Ascending aorta (tissue), 2 donors: ENCODE measurements at regions not wholly inside any gene's neighbourhood (a gene's known extent, or its start where the extent isn't known, plus 50 kb on each side); places are given as distances from the start of the nearest gene placed in this dataset.

ENCODE experiments used
- DNase-seq, 2 donors: peaks; one replicate each; pipeline ENCODE4 v3.0.0-alpha.2; 2019; ENCODE audit warnings: low spot score in 2 of 2
- H3K27ac ChIP-seq, 2 donors: fragments of 200-600 bp; sonication (generic); one replicate each; pipeline ENCODE4 v1.5.1; 2016 to 2017; ENCODE audit warnings: mild to moderate bottlenecking in 1 of 2
- H3K27me3 ChIP-seq: fragments of 200-600 bp; sonication (generic); one replicate; pipeline ENCODE4 v1.5.1; 2017
- H3K36me3 ChIP-seq, 2 donors: fragments of 200-600 bp; sonication (generic); one replicate each; pipeline ENCODE4 v1.5.1; 2016
- H3K4me1 ChIP-seq, 2 donors: fragments of 200-600 bp; sonication (generic); one replicate each; pipeline ENCODE4 v1.5.1; 2016 to 2017; ENCODE audit warnings: mild to moderate bottlenecking in 1 of 2
- H3K4me3 ChIP-seq, 2 donors: fragments of 200-600 bp; sonication (generic); one replicate each; pipeline ENCODE4 v1.5.1; 2016 to 2017; ENCODE audit warnings: mild to moderate bottlenecking in 1 of 2
- H3K9me3 ChIP-seq, 2 donors: fragments of 200-600 bp; sonication (generic); one replicate each; pipeline ENCODE4 v1.5.1; 2016
- intact Hi-C: fragments of 100-400 bp; cut with DNase I; formaldehyde crosslinking; loops from one replicate; pipeline ENCODE4 v1.15.1; 2023
- TF ChIP-seq, protein P1 (sequence below), 3 experiments: fragments of 200-600 bp in 2 of 3; fragments of 450-650 bp in 1 of 3; sonication (generic) in 2 of 3; IDR thresholded peaks; one replicate each; pipeline ENCODE4 v1.5.1; 2016 to 2019; ENCODE audit warnings: antibody characterized with exemption in 3 of 3, mild to moderate bottlenecking in 1 of 3, moderate library complexity in 1 of 3

DNA sequence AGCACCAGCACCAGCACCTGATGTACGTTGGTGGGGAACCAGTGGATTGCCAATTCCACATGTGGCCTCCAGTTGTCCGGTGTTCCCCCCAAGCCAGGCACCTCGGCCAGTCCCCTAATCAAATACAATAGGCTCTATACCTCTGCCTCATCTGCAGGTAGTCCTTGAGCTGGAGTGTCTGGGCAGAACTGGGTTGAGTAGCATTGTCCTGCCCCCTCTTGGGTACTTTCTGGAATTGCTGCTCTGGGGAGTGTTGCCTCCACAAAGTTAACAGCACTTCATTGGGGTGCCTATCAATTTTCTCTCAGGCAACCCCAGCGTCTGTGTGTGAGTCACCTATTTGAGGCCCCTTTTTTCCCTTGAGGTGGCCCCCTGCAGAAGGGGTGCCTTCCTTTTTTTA, 413.0 kb upstream of the LARGE1 start:
- intact Hi-C loops: no loop called here
- DNase-seq: no peak
- TF ChIP-seq, protein P1, sequence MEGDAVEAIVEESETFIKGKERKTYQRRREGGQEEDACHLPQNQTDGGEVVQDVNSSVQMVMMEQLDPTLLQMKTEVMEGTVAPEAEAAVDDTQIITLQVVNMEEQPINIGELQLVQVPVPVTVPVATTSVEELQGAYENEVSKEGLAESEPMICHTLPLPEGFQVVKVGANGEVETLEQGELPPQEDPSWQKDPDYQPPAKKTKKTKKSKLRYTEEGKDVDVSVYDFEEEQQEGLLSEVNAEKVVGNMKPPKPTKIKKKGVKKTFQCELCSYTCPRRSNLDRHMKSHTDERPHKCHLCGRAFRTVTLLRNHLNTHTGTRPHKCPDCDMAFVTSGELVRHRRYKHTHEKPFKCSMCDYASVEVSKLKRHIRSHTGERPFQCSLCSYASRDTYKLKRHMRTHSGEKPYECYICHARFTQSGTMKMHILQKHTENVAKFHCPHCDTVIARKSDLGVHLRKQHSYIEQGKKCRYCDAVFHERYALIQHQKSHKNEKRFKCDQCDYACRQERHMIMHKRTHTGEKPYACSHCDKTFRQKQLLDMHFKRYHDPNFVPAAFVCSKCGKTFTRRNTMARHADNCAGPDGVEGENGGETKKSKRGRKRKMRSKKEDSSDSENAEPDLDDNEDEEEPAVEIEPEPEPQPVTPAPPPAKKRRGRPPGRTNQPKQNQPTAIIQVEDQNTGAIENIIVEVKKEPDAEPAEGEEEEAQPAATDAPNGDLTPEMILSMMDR (IDR thresholded peaks at IDR 0.05): no peak

DNA sequence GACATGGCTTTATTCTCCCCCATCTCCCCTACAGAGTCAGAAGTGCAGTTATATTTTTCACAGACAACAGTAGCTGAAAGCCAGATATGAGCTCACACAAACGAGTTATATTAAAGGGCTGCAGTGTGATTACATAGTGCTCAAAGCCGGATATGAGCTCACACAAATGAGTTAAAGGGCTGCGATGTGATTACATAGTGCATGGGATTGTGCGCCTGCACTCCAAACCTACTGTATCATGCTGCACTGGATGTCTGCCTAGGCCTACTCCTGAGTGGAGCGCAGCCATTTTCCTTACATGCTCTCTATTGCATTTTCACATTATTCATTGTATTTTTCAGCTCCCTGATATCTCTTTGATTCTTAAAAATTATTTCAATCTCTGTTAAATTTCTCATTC, 414.6 kb upstream of the LARGE1 start:
- Histone ChIP-seq H3K4me1 (no peaks in the 10 kb centered on the region), H3K36me3 (no peaks in the 10 kb centered on the region), H3K27me3 (no peaks in the 10 kb centered on the region), H3K9me3 (peaks cover 0 to 13% of the 10 kb centered on the region in 2 donors), H3K27ac (no peak overlapping the region), H3K4me3 (no peak overlapping the region)
- DNase-seq: no peak
- intact Hi-C loops: no loop called here
- TF ChIP-seq, protein P1 (IDR thresholded peaks at IDR 0.05): no peak

More for the DNA sequence above, 413.0 kb upstream of the LARGE1 start:
- no peak overlapping the region for H3K27ac ChIP-seq
- no peak overlapping the region for H3K4me3 ChIP-seq
- no peaks in the 10 kb centered on the region for H3K27me3 ChIP-seq
- no peaks in the 10 kb centered on the region for H3K36me3 ChIP-seq
- no peaks in the 10 kb centered on the region for H3K4me1 ChIP-seq
- H3K9me3 ChIP-seq: peaks cover 0 to 13% of the 10 kb centered on the region in 2 donors

DNA sequence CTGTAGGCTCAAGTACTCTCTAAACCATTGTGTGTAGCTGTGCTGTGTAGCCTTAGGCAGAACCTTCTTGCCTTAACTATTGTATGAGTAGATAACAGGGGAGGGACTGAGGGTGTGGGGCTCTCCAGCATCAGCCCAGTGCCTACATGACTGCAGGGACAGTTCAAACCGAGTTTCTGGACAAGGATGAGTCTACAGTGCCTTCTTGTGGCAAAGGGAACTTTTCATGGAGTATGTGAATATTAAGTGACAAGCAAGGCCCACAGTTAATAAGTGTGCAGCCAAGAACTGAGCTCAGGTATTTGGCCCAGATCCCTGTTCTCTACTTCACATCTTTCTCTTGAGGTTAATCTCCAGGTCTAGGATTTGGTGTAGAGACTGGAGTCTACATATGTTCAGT, 424.4 kb upstream of the LARGE1 start:
- Histone ChIP-seq H3K36me3 (no peaks in the 10 kb centered on the region), H3K4me1 (no peaks in the 10 kb centered on the region), H3K4me3 (no peak overlapping the region), H3K27me3 (no peaks in the 10 kb centered on the region), H3K27ac (no peak overlapping the region), H3K9me3 (no peaks in the 10 kb centered on the region)
- DNase-seq: no peak
- intact Hi-C loops: no loop called here
- TF ChIP-seq, protein P1 (IDR thresholded peaks at IDR 0.05): no peak

DNA sequence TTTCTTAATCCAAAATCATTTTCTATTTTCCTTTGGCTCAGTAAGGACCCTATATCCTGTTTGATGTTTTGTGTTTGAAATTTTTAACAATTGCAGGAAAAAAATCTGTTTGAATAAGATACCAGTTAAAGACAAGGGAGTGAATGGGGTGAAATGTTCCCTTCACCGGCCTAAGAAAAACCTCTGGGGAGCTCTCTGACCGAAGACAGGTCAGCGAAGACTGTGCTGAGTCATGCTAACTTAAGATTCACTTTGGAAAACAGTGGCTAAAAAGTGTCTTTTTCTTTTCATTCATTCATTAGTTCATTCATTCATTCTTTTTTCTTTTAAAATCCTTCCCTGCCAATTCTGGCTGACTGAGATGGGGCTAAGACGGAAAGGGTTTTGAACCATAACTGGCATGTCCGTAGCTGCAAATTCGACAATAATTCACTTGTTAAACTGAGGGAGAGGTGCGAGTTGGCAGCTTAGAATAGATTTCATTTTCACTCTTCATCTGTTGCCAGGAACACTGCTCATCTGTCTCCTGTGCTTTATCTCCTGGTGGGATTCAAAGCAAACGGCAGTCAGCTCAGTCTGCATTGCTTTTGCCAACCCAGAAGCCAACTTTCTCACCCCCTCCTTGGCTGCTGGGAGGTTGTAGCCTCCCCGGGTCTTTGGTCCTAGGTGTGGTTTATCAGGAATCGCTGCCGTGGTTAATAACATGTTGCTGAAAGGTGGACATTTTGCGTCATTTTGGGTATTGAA, 434.0 kb upstream of the LARGE1 start:
- intact Hi-C loops: no loop called here
- H3K36me3 ChIP-seq: no peaks in the 10 kb centered on the region

DNA sequence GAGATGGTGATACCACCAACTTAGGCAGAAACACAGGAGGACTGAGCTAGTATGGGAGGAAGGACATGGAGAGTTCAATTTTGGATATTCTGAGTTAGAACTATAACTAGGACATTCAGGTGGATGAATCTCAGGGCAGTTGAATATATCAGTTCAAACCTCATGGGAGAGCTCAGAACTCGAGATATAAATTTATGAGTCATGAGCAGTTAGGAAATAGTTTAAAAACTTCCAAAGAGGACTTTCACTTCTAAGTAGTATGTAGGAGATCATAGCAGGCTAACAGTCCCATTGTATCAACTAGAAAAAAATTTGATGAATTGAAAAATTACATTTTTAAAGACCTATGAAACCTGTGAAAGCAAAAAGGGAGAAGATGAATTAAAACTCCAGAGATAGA, 436.2 kb upstream of the LARGE1 start:
- no peak overlapping the region for H3K27ac ChIP-seq
- H3K36me3 ChIP-seq: no peaks in the 10 kb centered on the region
- intact Hi-C loops: no loop called here
- TF ChIP-seq, protein P1 (IDR thresholded peaks at IDR 0.05): no peak
- no peak overlapping the region for H3K4me3 ChIP-seq
- no peaks in the 10 kb centered on the region for H3K27me3 ChIP-seq
- H3K4me1 ChIP-seq: no peaks in the 10 kb centered on the region
- no peak for DNase-seq
- H3K9me3 ChIP-seq: no peaks in the 10 kb centered on the region

More for the DNA sequence above, 434.0 kb upstream of the LARGE1 start:
- TF ChIP-seq, protein P1 (IDR thresholded peaks at IDR 0.05): no peak
- H3K4me1 ChIP-seq: no peaks in the 10 kb centered on the region
- no peak overlapping the region for H3K4me3 ChIP-seq
- H3K9me3 ChIP-seq: no peaks in the 10 kb centered on the region
- DNase-seq: no peak
- H3K27ac ChIP-seq: no peak overlapping the region
- no peaks in the 10 kb centered on the region for H3K27me3 ChIP-seq
